GM19351 (cell line): ENCODE measurements at regions not wholly inside any gene's neighbourhood (a gene's known extent, or its start where the extent isn't known, plus 50 kb on each side); places are given as distances from the start of the nearest gene placed in this dataset.
A peak's percentile ranks its signal among the peaks of the same experiment; 100 is the strongest.

Source experiments
- ATAC-seq: cut with Tn5 transposase; IDR thresholded peaks from one replicate; pipeline ENCODE4 v1.9.1; 2021; ENCODE audit warnings: mild to moderate bottlenecking, moderate library complexity; ENCODE audit not compliant: unreplicated experiment

DNA sequence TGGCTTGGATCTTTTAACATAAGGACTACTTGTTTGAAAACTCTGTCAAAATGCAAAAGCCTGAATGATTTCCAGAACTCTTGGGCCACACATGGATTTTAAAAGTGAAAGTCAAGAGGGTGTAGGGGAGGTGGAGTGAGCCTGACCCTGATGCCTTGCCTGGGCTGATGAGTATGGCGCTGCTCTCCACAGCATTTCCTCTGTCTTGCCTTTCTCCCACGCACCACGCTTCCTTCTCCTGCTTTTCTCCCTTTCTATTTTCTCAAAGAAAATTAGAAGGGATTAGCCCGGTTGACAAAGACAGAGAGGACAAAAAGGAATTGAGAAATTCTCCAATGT is 207.0 kb upstream of the CCDC68 start:
- no peak for ATAC-seq

DNA sequence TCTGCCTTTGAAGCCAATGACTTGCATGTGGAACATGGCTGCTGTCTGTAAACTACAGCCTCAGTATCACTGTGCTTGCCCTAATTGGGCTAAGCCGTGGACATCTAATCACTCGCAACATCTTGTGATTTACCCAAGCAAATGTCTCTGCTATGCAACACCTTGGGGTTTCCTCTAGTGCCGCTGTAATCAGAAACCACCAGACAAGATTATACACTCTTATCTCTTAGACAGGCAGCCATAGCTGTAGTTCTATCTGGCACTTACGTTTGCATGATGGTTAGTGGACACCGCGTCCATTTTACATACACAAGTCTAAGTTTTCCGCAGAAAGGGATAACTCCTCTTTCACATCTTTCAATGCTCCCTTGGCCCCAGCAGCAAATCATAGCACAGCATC is 204.3 kb upstream of the CCDC68 start:
- ATAC-seq = no peak

DNA sequence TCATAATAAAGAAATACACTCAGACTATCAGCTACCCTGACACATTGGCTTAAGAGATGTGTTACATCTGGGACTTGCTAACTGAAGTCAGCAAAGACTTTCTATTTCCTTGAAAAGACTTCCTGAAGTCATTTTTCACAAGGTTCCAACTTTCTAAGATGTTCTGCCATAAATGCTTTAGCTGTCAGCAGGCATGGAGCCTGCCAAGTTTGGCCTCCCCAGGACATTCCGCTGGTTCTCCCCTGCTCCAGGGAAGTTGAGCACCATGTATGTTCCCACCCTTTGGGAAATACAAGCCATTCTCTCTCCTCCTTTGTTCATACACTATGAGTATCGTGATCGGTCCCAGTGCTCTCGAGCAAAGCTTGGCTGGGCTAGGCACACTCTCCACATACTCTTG is 202.7 kb upstream of the CCDC68 start:
- no peak for ATAC-seq

DNA sequence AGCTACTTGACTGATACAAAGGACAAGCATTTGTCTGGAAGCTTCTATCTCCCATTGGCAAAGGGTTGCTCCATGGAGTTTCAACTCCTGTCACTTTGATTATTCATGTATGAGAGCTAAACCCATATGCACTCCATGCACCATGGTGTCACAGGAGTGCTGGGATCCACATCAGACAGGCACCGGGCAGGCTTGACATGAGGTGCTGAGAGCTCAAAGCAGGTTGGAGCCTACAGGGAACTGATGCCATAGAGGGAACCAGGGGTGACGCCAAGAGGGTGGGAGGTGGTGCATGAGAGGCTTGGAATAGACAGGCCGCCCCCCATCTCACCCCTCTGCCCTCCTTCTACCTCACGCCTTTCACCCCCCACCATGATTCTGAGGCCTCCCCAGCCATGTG is 199.8 kb upstream of the CCDC68 start:
- no peak for ATAC-seq

DNA sequence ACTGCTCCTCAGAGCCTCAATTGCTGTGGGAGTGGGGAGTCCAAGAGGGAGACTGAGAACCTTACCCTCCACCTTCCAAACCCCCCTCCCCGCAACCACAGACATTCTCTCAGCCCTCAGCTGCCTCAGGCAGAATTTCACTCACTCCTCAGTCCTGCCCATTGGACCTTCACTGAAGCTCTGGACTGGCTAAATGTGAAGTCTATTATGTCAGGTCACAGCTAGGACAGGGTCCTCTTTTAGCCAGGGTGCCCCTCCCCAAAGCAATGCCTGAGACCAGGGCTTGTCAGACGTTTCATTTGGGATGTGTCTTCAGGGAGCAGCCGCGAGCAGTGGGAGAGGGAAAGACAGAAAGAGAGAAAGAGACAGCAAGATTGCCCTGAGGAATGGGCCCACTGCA is 199.3 kb upstream of the CCDC68 start:
- ATAC-seq = no peak

DNA sequence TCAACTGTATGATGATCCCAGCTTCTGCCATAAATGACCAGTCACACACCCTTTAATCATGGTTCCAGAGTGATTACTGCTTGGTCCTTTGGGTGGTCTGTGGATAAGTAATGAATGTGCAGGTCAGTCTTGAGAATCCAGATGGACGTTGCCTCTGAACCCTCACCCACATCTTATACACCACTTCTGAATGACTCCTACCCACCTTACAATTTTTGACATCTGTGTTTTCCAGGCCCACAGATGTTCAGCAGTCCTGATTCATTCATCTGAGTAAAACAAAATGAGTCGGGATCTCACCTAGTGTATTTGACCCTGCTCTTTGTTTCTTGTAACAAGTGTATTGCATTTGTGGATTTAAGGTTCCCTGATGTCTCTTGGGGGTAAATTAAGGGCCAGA is 194.1 kb upstream of the CCDC68 start:
- no peak for ATAC-seq

DNA sequence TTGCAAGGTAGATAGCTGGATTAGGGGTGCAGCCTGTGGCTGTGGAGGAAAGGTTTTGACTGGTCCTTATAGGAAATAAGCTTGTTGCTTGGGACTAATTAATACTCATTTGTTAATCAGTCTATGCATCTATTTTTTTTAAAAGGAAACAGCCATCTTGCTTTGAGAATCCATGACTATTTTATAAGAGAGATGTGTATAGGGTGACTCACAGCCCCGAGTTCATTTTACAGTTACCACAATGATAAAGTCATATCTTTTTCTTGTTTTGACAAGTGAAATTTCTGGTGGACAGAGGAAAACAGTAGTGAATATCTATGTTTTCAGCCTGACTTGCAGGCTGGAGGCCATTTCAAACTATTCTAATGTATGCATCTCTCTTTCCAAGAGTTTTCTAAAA is 193.5 kb upstream of the CCDC68 start:
- ATAC-seq = no peak

DNA sequence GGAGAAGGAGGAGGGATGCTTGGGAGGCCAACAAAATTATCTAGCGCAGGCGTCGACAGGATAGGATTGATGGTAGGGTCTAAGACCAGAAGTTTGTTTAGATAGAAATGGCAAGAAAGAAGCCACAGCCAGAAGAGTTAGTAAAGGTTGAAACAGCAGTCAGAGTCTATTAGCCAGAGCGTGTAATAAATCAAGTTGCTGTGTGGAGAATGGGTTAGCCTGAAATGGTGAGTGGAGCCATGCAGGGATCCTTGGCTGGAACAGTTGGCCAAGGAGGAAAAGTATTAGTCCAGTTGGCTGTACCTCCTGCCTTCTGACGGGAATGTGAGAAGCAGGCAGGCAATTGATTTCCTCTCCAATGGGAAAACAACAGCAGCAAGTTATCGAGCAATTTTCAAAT is 190.7 kb upstream of the CCDC68 start:
- no peak for ATAC-seq

DNA sequence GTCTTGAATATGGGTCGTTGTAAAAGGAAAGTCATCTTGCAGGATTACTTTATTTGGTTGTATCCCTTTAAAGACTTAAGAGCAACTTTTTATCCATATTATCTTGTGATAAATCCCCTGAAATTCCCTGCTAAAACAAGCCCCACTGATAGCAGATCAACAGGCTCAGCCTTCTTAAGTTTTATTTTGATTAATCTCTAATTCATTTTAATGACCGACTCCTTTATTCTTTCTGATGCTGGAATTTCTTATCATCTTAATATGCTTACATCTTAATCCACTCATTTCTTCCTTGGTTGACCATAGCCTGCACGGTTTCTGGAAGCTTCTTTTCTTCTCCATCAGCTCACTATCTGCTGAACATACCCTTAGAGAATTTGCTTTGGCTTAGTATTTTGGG is 188.5 kb upstream of the CCDC68 start:
- no peak for ATAC-seq

DNA sequence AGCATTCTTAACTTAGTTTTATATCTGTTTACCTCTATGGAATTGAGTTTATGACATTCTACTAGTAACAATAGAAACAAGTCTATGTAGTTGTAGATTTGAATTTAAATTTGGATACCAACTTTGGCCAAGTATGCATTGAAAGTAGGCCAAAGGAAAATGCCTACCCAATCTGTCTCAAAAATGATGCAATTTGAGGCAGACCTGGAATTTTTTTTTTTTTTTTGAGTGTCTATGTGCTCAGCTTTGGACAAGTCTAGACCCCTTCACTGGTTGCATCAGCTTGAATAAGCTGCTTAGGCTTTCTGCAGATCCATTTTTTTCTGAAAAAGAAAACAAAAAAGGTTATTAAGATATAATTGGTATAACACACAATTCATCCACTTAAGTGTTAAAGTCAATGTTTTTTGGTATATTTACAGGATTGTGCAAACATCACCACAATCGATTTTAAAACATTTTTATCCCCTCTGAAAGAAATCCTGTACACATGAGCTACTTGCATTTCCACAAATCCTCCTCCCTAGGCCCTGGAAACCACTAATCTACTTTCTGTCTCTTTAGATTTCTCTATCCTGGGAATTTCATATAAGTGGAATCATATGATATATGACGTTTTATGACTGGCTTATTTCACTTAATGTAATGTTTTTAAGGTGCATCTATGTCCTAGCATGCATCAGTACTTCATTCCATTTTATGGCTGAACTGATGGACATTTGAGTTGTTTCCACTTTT is 185.1 kb upstream of the CCDC68 start:
- no peak for ATAC-seq

DNA sequence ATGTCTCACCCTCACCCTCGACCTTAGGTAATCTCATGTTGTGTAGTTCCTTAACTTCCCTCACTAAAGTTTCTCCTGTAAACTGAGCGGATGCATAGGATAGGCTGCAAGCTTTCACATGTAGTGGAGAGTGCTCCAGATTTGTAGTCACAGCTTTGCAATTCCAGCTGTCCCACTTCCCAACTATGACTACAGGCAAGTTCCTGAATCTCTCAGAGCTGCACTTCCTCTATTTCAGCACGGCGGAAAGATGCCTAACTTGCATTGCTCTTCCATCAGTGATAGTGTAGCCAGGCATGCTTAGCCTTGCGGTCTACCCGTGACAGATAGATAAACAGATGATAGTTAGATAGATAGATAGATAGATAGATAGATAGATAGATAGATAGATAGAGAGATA is 183.1 kb upstream of the CCDC68 start:
- no peak for ATAC-seq

DNA sequence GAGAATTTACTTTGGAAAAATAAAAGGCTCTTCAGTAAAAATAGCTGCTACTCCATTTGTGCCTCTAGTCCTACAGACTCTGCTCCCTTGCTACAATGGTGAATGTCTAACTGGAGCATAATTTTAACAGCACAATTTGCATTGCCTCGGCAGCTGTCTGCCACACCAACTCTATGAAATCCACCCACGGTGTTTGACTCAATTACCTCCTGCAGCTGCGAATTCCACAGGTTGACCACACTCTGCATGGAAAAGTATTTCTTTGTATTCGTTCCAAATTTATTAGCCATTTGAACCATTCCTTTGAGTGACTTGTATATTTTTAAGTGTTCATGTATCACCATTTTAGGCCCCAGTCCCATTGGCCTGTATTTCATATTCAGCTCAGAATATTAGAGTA is 182.1 kb upstream of the CCDC68 start:
- no peak for ATAC-seq

DNA sequence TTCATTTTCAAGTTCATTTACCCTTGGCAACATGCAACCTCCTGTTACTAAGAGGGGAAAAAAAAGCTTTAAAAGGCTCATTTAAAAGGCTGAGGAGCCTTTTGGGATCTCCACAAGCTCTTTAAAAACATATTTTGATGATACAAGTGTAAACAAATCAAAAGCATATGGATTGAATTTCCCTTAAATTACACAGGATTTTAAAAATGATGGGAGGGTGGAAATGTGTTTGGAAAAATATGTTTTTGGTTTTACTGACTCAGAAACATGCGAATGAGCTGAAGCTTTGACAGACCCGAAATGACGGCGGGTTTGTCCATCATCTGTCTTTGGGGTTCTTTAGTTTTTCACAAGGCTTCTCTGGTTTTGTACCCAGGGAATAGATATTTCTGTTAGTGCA is 180.6 kb upstream of the CCDC68 start:
- ATAC-seq = no peak

DNA sequence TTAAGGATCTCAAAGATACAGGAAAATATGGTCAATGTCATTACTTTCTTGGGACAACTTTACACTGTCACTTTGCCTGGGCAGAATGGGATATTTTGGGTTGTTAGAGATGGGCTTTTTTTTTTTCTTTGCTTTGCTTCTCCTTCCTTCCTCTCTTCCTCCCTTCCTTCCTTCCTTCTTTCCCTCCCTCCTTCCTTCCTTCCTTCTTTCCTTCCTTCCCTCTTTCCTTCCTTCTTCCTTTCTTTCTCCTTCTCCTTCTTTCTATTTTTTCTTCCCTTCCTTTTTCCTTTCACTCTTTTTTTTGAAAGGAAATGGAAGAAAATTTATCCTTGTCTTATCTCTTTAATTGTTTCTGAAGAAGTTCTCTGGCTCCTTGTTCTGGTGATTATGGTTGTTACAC is 180.0 kb upstream of the CCDC68 start:
- ATAC-seq = no peak

DNA sequence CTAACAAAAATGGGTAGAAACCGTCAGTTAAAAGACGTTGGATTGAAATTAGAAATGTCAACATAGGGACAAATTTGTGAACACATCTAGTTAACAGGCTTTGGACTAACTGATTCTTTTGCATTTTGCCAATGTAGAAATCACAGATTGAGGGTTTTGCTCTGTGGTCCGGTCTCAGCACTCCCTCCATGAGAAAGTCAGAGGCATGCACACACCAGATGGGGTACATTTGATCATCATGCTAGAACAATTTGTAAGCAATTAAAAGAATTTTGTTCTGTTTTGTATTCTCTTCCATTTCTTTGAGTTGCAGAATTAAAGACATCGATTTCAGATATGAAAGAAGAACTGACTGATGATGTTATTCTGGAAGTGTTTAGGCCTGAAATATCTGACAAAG is 179.1 kb upstream of the CCDC68 start:
- ATAC-seq = no peak

DNA sequence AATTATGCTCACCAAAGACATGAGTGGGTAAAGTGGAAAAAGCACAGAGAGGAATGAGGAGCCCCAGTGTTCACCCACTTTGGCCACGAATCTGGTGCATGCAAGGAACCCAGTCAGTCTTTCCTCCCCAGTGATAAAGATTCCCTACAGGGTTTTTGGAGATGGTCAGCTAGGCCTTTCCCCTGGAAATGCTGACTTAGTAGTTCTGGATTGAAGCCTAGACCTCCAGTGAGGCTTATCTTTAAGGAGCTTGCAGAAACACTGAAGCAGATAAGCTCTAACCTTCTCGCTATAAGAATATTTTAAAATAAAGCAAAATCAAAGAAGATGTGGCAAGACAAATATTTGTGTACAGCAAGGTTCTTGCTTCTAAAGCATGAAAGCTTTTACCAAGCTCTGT is 178.3 kb upstream of the CCDC68 start:
- no peak for ATAC-seq

DNA sequence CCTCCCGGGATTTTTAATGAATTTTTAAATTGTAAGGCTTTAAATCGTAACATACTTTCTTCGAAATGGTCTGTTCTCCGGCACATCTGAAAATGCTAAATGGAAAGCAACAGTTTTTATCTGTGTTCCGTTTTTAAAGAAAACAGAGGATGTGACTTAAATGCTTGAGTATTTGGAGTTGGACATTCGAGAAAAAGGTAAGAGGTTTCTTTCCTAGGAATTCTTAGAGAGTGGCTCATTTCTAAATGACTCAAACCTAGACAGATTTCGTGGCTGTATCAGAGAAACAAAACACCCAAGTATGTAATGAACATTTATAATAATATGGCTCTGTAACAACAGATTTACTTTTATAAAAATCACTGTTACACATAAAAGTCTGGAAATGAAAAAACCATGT is 177.6 kb upstream of the CCDC68 start:
- ATAC-seq = no peak

DNA sequence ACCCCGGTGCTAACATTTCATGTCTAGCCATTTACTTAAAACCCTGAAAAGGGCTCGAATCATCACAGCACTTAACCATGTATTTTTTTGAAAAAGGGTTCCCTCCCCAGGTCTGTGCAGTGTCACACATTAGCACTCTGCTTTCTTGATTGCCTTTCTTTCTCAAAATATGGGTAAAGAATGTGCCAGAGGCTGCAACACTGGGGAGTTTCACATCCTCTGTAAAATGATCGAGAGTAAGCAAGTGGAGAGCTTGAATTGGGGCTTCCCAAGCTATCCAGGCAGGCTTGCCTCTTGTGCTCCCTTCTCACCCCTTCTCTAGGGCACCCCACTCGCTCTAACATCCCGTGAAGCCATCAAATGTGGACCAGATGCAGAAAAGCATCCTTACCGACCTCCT is 177.0 kb upstream of the CCDC68 start:
- peak; percentile 70 for ATAC-seq

DNA sequence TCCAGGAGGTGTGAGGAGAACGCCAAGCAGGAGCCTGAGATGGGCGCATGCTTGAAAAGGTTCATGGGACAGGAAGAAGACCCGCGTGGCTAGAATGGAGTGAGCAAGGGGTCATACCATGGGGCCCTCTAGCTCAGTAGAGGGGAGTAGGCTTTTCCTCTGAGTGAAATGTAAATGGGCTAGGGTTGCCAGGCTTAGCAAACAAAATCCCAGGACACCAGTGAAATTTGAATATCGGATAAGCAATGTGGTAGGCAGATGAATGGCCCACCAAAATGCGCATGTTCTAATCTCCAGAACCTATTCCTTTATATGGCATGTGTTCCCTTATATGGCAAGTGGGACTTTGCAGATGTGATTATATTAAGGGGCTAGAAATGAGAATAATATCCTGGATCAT is 174.1 kb upstream of the CCDC68 start:
- ATAC-seq = no peak

DNA sequence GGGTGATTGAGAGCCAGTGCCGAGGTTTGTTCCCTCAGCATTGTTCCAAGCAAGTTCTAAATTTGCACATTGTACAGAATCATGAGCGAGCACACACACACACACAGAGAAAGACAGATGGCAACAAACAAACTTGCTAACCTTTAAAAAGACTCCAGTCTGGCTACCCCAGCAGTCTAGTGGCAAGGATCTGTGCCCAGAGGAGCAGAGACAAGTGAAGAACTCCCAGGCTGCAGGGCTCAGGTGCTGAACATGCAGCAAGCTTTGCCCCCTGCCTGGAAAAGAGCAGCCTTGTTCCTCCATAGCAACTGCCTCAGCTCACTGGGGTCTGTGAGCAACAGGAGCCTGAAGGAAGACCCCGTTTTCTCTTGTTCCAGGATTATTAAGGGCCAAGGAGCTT is 169.2 kb upstream of the CCDC68 start:
- ATAC-seq = no peak

DNA sequence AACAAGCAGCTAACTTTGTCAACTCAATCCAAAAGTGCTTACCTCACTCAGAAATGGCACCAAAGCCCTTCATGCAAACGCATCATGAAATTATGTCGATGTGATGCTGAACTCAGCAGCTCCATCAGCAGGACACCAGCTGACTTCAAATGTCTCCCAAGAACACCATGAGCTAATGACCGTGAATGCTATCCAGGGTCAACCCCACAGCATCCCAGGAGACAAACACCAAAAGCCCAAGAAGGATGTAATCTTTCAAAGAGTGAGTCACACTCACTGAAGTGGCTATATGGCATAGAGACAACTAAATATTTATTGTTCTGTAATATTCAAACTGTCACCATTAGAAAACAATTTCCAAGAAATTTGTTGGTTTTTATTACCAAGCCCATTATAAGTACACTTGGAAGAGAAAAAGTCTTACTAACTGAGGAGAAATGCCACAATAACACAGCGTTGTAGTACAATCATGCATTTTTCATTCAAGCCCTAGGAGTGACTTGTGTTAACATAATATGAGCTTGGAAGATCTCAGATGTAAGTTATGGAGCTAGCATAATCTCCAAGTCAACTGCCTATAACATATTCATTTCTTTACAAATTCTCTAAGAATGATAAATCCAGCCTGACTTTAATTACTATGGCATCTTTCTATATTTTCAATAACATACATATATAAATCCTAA is 165.0 kb upstream of the CCDC68 start:
- ATAC-seq = no peak

DNA sequence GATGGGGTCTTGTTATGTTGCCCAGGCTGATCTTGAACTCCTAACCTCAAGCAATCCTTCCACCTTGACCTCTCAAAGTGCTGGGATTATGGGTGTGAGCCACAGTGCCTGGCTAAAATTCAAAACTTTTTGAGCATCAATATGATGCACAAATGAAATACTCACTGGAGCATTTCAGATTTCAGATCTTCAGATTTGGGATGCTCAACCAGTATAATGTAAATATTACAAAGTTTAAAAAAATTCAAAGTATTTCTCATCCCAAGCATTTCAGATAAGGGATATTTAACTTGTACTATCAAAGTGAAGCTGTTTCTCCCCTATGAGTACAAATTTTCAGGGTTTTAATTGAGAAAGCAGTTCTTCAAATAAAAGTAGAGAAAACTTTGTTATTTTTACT is 164.1 kb upstream of the CCDC68 start:
- no peak for ATAC-seq
